Neuronal stem cell (in vitro differentiated cells): ENCODE measurements at regions not wholly inside any gene's neighbourhood (a gene's known extent, or its start where the extent isn't known, plus 50 kb on each side); places are given as distances from the start of the nearest gene placed in this dataset.

ENCODE experiments used
- DNase-seq: peaks from one replicate; pipeline ENCODE4 v3.0.0-alpha.2; 2013; ENCODE audit warnings: low spot score
- H2AFZ ChIP-seq: one replicate; pipeline ENCODE4 v1.6.1; 2013; ENCODE audit warnings: mild to moderate bottlenecking, low read length, inconsistent platforms
- H2AK5ac ChIP-seq: 2 replicates; pipeline ENCODE4 v1.6.1; 2013; ENCODE audit warnings: low read depth, mild to moderate bottlenecking, inconsistent platforms, low read length, moderate library complexity, mixed read lengths
- H2BK120ac ChIP-seq: 2 replicates; pipeline ENCODE4 v1.6.1; 2013; ENCODE audit warnings: low read depth, mild to moderate bottlenecking, inconsistent platforms, low read length, moderate library complexity, mixed read lengths
- H2BK12ac ChIP-seq: one replicate; pipeline ENCODE4 v1.6.1; 2013; ENCODE audit warnings: low read length, inconsistent platforms
- H2BK15ac ChIP-seq: 2 replicates; pipeline ENCODE4 v1.6.1; 2013; ENCODE audit warnings: mild to moderate bottlenecking, low read length, inconsistent platforms, mixed read lengths
- H2BK5ac ChIP-seq: one replicate; pipeline ENCODE4 v1.6.1; 2013; ENCODE audit warnings: inconsistent platforms, mild to moderate bottlenecking, low read length, moderate library complexity
- H3K14ac ChIP-seq: one replicate; pipeline ENCODE4 v1.6.1; 2013; ENCODE audit warnings: low read length, inconsistent platforms
- H3K18ac ChIP-seq: 2 replicates; pipeline ENCODE4 v1.6.1; 2013; ENCODE audit warnings: low read length, inconsistent platforms
- H3K23ac ChIP-seq: 2 replicates; pipeline ENCODE4 v1.6.1; 2013; ENCODE audit warnings: low read depth, mild to moderate bottlenecking, mixed read lengths, low read length, inconsistent platforms; ENCODE audit not compliant: poor library complexity
- H3K27ac ChIP-seq: replicated peaks from 3 replicates; pipeline ENCODE4 v1.5.1; 2013; ENCODE audit warnings: low read length, inconsistent platforms
- H3K27me3 ChIP-seq, 3 experiments: 2 replicates each; pipeline ENCODE4 v1.6.1; 2013; ENCODE audit warnings: low read length in 3 of 3, mild to moderate bottlenecking in 2 of 3, inconsistent platforms in 1 of 3, low read depth in 1 of 3, mixed read lengths in 1 of 3, moderate library complexity in 1 of 3; ENCODE audit not compliant: control insufficient read depth in 3 of 3, insufficient read depth in 3 of 3
- H3K36me3 ChIP-seq, 2 donors: replicated peaks in 1 of 2; 2 replicates each; pipeline ENCODE4 v1.6.1; 2013; ENCODE audit warnings: low read length in 2 of 2; ENCODE audit not compliant: control insufficient read depth in 2 of 2, insufficient read depth in 2 of 2
- H3K4ac ChIP-seq: 2 replicates; pipeline ENCODE4 v1.6.1; 2013; ENCODE audit warnings: inconsistent platforms, mild to moderate bottlenecking, low read length, moderate library complexity
- H3K4me1 ChIP-seq, 2 donors: 1 replicate in 1 of 2; 2 replicates in 1 of 2; pipeline ENCODE4 v1.6.1; 2013; ENCODE audit warnings: low read length in 2 of 2, low read depth in 1 of 2; ENCODE audit not compliant: control insufficient read depth in 2 of 2, insufficient read depth in 1 of 2
- H3K4me2 ChIP-seq: one replicate; pipeline ENCODE4 v1.6.1; 2013; ENCODE audit warnings: mild to moderate bottlenecking, low read length, inconsistent platforms; ENCODE audit not compliant: insufficient read depth, poor library complexity, severe bottlenecking
- H3K4me3 ChIP-seq, 2 donors: 2 replicates each; pipeline ENCODE4 v1.5.1; 2013; ENCODE audit warnings: low read length in 2 of 2, mild to moderate bottlenecking in 2 of 2, inconsistent platforms in 1 of 2, moderate library complexity in 1 of 2
- H3K79me1 ChIP-seq: one replicate; pipeline ENCODE4 v1.6.1; 2013; ENCODE audit warnings: low read depth, mild to moderate bottlenecking, inconsistent platforms, low read length, moderate library complexity
- H3K9ac ChIP-seq: one replicate; pipeline ENCODE4 v1.6.1; 2013; ENCODE audit warnings: mild to moderate bottlenecking, low read depth, low read length, inconsistent platforms; ENCODE audit not compliant: poor library complexity
- H3K9me3 ChIP-seq, 2 donors: replicated peaks in 1 of 2; 2 replicates each; pipeline versions ENCODE3 to v1.6.1; 2013; ENCODE audit warnings: low read length in 2 of 2, mild to moderate bottlenecking in 2 of 2, inconsistent platforms in 1 of 2, low read depth in 1 of 2, mixed read lengths in 1 of 2, moderate library complexity in 1 of 2; ENCODE audit not compliant: control insufficient read depth in 2 of 2, insufficient read depth in 1 of 2
- H4K8ac ChIP-seq: one replicate; pipeline ENCODE4 v1.6.1; 2013; ENCODE audit warnings: low read depth, mild to moderate bottlenecking, inconsistent platforms, low read length, moderate library complexity
- H4K91ac ChIP-seq: one replicate; pipeline ENCODE4 v1.6.1; 2013; ENCODE audit warnings: low read length, low read depth, mild to moderate bottlenecking, inconsistent platforms; ENCODE audit not compliant: poor library complexity
- WGBS, 2 donors: extraction: QIAGEN DNeasy Blood & Tissue Kit; methylation state at CpG; one replicate each; pipeline ENCODE4 v1.1.7; 2013; ENCODE audit warnings: missing lambda C conversion rate in 2 of 2, mixed read lengths in 1 of 2; ENCODE audit not compliant: insufficient read length in 2 of 2, insufficient replicate concordance in 1 of 2; ENCODE audit errors: extremely low coverage in 2 of 2; 5-methylcytosine and 5-hydroxymethylcytosine counted together

GRCh38 chr20:12014736-12015135 lies 97.0 kb downstream of the BTBD3 start:
- Histone ChIP-seq H3K4ac (no peak overlapping the region), H3K27me3 (no peaks in the 10 kb centered on the region), H2BK120ac (no peak overlapping the region), H3K4me1 (no peaks in the 10 kb centered on the region), H3K36me3 (no peaks in the 10 kb centered on the region), H3K18ac (no peak overlapping the region), H2BK15ac (no peak overlapping the region), H3K23ac (no peak overlapping the region), H2AFZ (no peak overlapping the region), H3K4me2 (no peak overlapping the region), H3K79me1 (no peaks in the 10 kb centered on the region), H4K91ac (no peak overlapping the region), H2BK5ac (no peak overlapping the region), H3K9ac (no peak overlapping the region), H2AK5ac (no peak overlapping the region), H3K27ac (no peak overlapping the region), H3K9me3 (no peaks in the 10 kb centered on the region), H3K14ac (no peak overlapping the region), H2BK12ac (no peak overlapping the region), H3K4me3 (no peak overlapping the region), H4K8ac (no peak overlapping the region)
- no peak for DNase-seq
- WGBS, 2 donors, result no CpG with 5 or more reads among the region's 1 CpG

GRCh38 chr20:12016291-12016690 lies 98.6 kb downstream of the BTBD3 start:
- H3K79me1 ChIP-seq, result no peaks in the 10 kb centered on the region
- H3K23ac ChIP-seq, result no peak overlapping the region
- no peak overlapping the region for H3K4me2 ChIP-seq
- H3K27me3 ChIP-seq, result no peaks in the 10 kb centered on the region
- no peak overlapping the region for H2BK120ac ChIP-seq
- no peak overlapping the region for H2BK15ac ChIP-seq
- H3K4ac ChIP-seq, result no peak overlapping the region
- no peak for DNase-seq
- H2AFZ ChIP-seq, result no peak overlapping the region
- no peak overlapping the region for H2AK5ac ChIP-seq
- no peak overlapping the region for H4K91ac ChIP-seq
- H4K8ac ChIP-seq, result no peak overlapping the region
- H3K4me3 ChIP-seq, result no peak overlapping the region
- H3K27ac ChIP-seq, result no peak overlapping the region
- no peaks in the 10 kb centered on the region for H3K4me1 ChIP-seq
- H2BK5ac ChIP-seq, result no peak overlapping the region
- no peak overlapping the region for H3K18ac ChIP-seq
- no peaks in the 10 kb centered on the region for H3K9me3 ChIP-seq
- WGBS, 2 donors, result no CpG with 5 or more reads among the region's 2 CpGs
- H2BK12ac ChIP-seq, result no peak overlapping the region
- H3K36me3 ChIP-seq, result no peaks in the 10 kb centered on the region
- no peak overlapping the region for H3K14ac ChIP-seq
- H3K9ac ChIP-seq, result no peak overlapping the region

- Histone ChIP-seq H3K18ac (no peak overlapping the region), H3K4me2 (no peak overlapping the region), H3K27ac (no peak overlapping the region), H3K9ac (no peak overlapping the region), H3K79me1 (no peaks in the 10 kb centered on the region), H2BK120ac (no peak overlapping the region), H3K27me3 (no peaks in the 10 kb centered on the region), H3K9me3 (no peaks in the 10 kb centered on the region), H3K4me1 (no peaks in the 10 kb centered on the region), H3K36me3 (no peaks in the 10 kb centered on the region), H2BK5ac (no peak overlapping the region), H3K4ac (no peak overlapping the region), H3K4me3 (no peak overlapping the region), H2AK5ac (no peak overlapping the region), H2AFZ (no peak overlapping the region), H4K8ac (no peak overlapping the region), H3K14ac (no peak overlapping the region), H2BK15ac (no peak overlapping the region), H3K23ac (no peak overlapping the region), H4K91ac (no peak overlapping the region), H2BK12ac (no peak overlapping the region)
- DNase-seq, result no peak
- no CpG with 5 or more reads among the region's 3 CpGs for WGBS, 2 donors
Observed at GRCh38 chr20:12019715-12020114, 102.0 kb downstream of the BTBD3 start.

GRCh38 chr20:12020846-12021245 lies 103.2 kb downstream of the BTBD3 start:
- Histone ChIP-seq H3K27me3 (no peaks in the 10 kb centered on the region), H4K8ac (no peak overlapping the region), H3K9ac (no peak overlapping the region), H2BK12ac (no peak overlapping the region), H3K36me3 (no peaks in the 10 kb centered on the region), H4K91ac (no peak overlapping the region), H3K18ac (no peak overlapping the region), H3K4ac (no peak overlapping the region), H2BK120ac (no peak overlapping the region), H3K4me2 (no peak overlapping the region), H3K4me1 (no peaks in the 10 kb centered on the region), H2AK5ac (no peak overlapping the region), H3K9me3 (no peaks in the 10 kb centered on the region), H3K27ac (no peak overlapping the region), H3K14ac (no peak overlapping the region), H2BK5ac (no peak overlapping the region), H3K23ac (no peak overlapping the region), H3K4me3 (no peak overlapping the region), H2BK15ac (no peak overlapping the region), H3K79me1 (no peaks in the 10 kb centered on the region), H2AFZ (no peak overlapping the region)
- WGBS, 2 donors, result no CpG with 5 or more reads among the region's 4 CpGs
- DNase-seq, result no peak
